ENCODE measurements at regions not wholly inside any gene's neighbourhood (a gene's known extent, or its start where the extent isn't known, plus 50 kb on each side); places are given as distances from the start of the nearest gene placed in this dataset.
"Not testable (repeated sequence)": the region's sequence is repeated elsewhere in the genome, so short reads cannot be mapped to it uniquely, and the experiment has no call there.

- no peaks in the 10 kb centered on the region for H3K9me3 ChIP-seq (ENCODE audit: control insufficient read depth in 2 of 2, insufficient read depth in 1 of 2, low read depth in 1 of 2, low read length in 1 of 2)
- FAIRE-seq (no peak), DNase-seq (no peak)
- 88 to 94% (median 93%) methylated on average over 2 of the region's 2 CpGs for WGBS, 3 donors
- H3K4me1 ChIP-seq (ENCODE audit: control insufficient read depth in 3 of 3, insufficient read depth in 2 of 3, low read depth in 1 of 3, low read length in 2 of 3), result no peaks in the 10 kb centered on the region
- H3K36me3 ChIP-seq (ENCODE audit: control insufficient read depth in 3 of 3, insufficient read depth in 2 of 3, low read depth in 1 of 3, low read length in 3 of 3), result no peaks in the 10 kb centered on the region
- no peak overlapping the region for H3K4me3 ChIP-seq (ENCODE audit: low read depth in 1 of 3, low read length in 3 of 3)
- no peak overlapping the region for H3K27ac ChIP-seq (ENCODE audit: low read depth in 1 of 3, low read length in 2 of 3)
- no peaks in the 10 kb centered on the region for H3K27me3 ChIP-seq (ENCODE audit: control insufficient read depth in 3 of 3, insufficient read depth in 3 of 3, low read length in 3 of 3)
Observed at GRCh38 chr18:30858560-30858959, 184.0 kb downstream of the DSC3 start.

- Histone ChIP-seq H3K27me3 (ENCODE audit: control insufficient read depth in 3 of 3, insufficient read depth in 3 of 3, low read length in 3 of 3) (no peaks in the 10 kb centered on the region), H3K36me3 (ENCODE audit: control insufficient read depth in 3 of 3, insufficient read depth in 2 of 3, low read depth in 1 of 3, low read length in 3 of 3) (no peaks in the 10 kb centered on the region), H3K9me3 (ENCODE audit: control insufficient read depth in 2 of 2, insufficient read depth in 1 of 2, low read depth in 1 of 2, low read length in 1 of 2) (no peaks in the 10 kb centered on the region), H3K4me1 (ENCODE audit: control insufficient read depth in 3 of 3, insufficient read depth in 2 of 3, low read depth in 1 of 3, low read length in 2 of 3) (no peaks in the 10 kb centered on the region), H3K27ac (ENCODE audit: low read depth in 1 of 3, low read length in 2 of 3) (no peak overlapping the region), H3K4me3 (ENCODE audit: low read depth in 1 of 3, low read length in 3 of 3) (no peak overlapping the region)
- DNase-seq, result no peak
- no peak for FAIRE-seq
- WGBS, 3 donors, result 77 to 88% (median 86%) methylated on average over 2 of the region's 2 CpGs
Observed at GRCh38 chr18:30855762-30856161, 186.8 kb downstream of the DSC3 start.

GRCh38 chr18:30852980-30853379 lies 189.6 kb downstream of the DSC3 start:
- DNase-seq (no peak), FAIRE-seq (no peak)
- H3K4me3 ChIP-seq (ENCODE audit: low read depth in 1 of 3, low read length in 3 of 3), result no peak overlapping the region
- H3K27me3 ChIP-seq (ENCODE audit: control insufficient read depth in 3 of 3, insufficient read depth in 3 of 3, low read length in 3 of 3), result no peaks in the 10 kb centered on the region
- H3K36me3 ChIP-seq (ENCODE audit: control insufficient read depth in 3 of 3, insufficient read depth in 2 of 3, low read depth in 1 of 3, low read length in 3 of 3), result no peaks in the 10 kb centered on the region
- H3K9me3 ChIP-seq (ENCODE audit: control insufficient read depth in 2 of 2, insufficient read depth in 1 of 2, low read depth in 1 of 2, low read length in 1 of 2), result peaks cover 0 to 5% of the 10 kb centered on the region in 2 donors
- no peaks in the 10 kb centered on the region for H3K4me1 ChIP-seq (ENCODE audit: control insufficient read depth in 3 of 3, insufficient read depth in 2 of 3, low read depth in 1 of 3, low read length in 2 of 3)
- H3K27ac ChIP-seq (ENCODE audit: low read depth in 1 of 3, low read length in 2 of 3), result no peak overlapping the region

DNA sequence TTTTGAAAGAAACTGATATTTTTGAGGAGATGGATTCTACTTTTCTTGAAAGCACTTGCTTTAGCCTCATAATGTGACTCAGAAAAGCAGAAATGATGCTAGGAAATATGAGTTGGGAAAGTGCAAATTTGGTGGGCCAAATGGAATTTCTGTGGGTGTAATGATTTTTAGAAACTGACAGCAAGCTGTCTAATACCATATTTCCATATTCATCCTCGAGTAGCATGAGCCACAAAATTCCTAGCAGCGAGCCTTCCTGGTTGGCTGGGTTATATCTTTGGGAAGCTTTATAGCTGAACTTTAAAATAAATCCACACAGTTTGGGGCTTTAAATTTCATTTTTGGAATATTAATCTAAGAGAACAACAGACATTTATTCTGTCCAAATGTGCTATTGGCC lies 190.0 kb downstream of the DSC3 start:
- Histone ChIP-seq H3K27ac (ENCODE audit: low read depth in 1 of 3, low read length in 2 of 3) (no peak overlapping the region), H3K9me3 (ENCODE audit: control insufficient read depth in 2 of 2, insufficient read depth in 1 of 2, low read depth in 1 of 2, low read length in 1 of 2) (peaks cover 0 to 5% of the 10 kb centered on the region in 2 donors), H3K27me3 (ENCODE audit: control insufficient read depth in 3 of 3, insufficient read depth in 3 of 3, low read length in 3 of 3) (no peaks in the 10 kb centered on the region), H3K36me3 (ENCODE audit: control insufficient read depth in 3 of 3, insufficient read depth in 2 of 3, low read depth in 1 of 3, low read length in 3 of 3) (no peaks in the 10 kb centered on the region), H3K4me3 (ENCODE audit: low read depth in 1 of 3, low read length in 3 of 3) (no peak overlapping the region), H3K4me1 (ENCODE audit: control insufficient read depth in 3 of 3, insufficient read depth in 2 of 3, low read depth in 1 of 3, low read length in 2 of 3) (no peaks in the 10 kb centered on the region)
- WGBS, 3 donors, result 57 to 76% (median 61%) methylated on average over 2 of the region's 2 CpGs
- FAIRE-seq (no peak), DNase-seq (no peak)

DNA sequence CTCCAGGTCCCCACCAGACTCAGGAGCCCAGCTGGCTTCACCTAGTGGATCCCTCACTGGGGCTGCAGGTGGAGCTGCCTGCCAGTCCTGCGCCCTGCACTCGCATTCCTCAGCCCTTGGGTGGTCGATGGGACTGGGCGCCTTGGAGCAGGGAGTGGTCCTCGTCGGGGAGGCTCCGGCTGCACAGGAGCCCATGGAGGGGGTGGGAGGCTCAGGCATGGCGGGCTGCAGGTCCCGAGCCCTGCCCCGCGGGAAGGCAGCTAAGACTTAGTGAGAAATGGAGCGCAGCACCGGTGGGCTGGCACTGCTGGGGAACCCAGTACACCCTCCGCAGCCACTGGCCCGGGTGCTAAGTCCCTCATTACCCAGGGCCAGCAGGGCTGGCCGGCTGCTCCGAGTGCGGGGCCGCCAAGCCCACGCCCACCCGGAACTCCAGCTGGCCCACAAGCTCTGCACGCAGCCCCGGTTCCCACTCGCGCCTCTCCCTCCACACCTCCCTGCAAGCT lies 203.4 kb downstream of the DSC3 start:
- not testable (repeated sequence) for H3K9me3 ChIP-seq (ENCODE audit: control insufficient read depth in 2 of 2, insufficient read depth in 1 of 2, low read depth in 1 of 2, low read length in 1 of 2); H3K36me3 ChIP-seq (ENCODE audit: control insufficient read depth in 3 of 3, insufficient read depth in 2 of 3, low read depth in 1 of 3, low read length in 3 of 3); H3K4me1 ChIP-seq (ENCODE audit: control insufficient read depth in 3 of 3, insufficient read depth in 2 of 3, low read depth in 1 of 3, low read length in 2 of 3); FAIRE-seq; H3K27me3 ChIP-seq (ENCODE audit: control insufficient read depth in 3 of 3, insufficient read depth in 3 of 3, low read length in 3 of 3); H3K27ac ChIP-seq (ENCODE audit: low read depth in 1 of 3, low read length in 2 of 3); H3K4me3 ChIP-seq (ENCODE audit: low read depth in 1 of 3, low read length in 3 of 3); DNase-seq
- 94 to 98% (median 98%) methylated on average over 19 to 25 of the region's 25 CpGs for WGBS, 3 donors

DNA sequence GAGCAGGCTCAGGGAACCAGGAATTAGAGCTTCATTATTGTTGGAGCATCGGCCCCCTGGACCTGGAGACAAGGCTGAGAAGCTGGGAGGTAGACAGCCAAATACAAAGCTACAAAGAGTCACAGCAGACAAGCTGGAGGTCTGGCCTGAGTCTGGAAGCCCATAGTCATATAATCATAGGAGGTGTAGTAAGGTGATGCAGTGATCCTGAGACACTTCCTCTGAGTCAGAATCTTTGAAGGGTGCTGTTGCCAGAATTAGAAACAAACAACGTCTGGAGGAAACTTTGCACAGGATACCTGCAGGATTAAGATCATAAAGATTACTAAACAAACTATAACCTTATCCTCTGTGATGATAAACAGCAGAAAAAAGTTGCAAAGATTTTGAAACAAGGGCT lies 213.8 kb downstream of the DSC3 start:
- Histone ChIP-seq H3K36me3 (ENCODE audit: control insufficient read depth in 3 of 3, insufficient read depth in 2 of 3, low read depth in 1 of 3, low read length in 3 of 3) (no peaks in the 10 kb centered on the region), H3K4me1 (ENCODE audit: control insufficient read depth in 3 of 3, insufficient read depth in 2 of 3, low read depth in 1 of 3, low read length in 2 of 3) (no peaks in the 10 kb centered on the region), H3K27me3 (ENCODE audit: control insufficient read depth in 3 of 3, insufficient read depth in 3 of 3, low read length in 3 of 3) (no peaks in the 10 kb centered on the region), H3K27ac (ENCODE audit: low read depth in 1 of 3, low read length in 2 of 3) (no peak overlapping the region), H3K9me3 (ENCODE audit: control insufficient read depth in 2 of 2, insufficient read depth in 1 of 2, low read depth in 1 of 2, low read length in 1 of 2) (no peaks in the 10 kb centered on the region), H3K4me3 (ENCODE audit: low read depth in 1 of 3, low read length in 3 of 3) (no peak overlapping the region)
- 37 to 50% (median 38%) methylated on average over 2 of the region's 2 CpGs for WGBS, 3 donors
- DNase-seq (no peak), FAIRE-seq (no peak)

DNA sequence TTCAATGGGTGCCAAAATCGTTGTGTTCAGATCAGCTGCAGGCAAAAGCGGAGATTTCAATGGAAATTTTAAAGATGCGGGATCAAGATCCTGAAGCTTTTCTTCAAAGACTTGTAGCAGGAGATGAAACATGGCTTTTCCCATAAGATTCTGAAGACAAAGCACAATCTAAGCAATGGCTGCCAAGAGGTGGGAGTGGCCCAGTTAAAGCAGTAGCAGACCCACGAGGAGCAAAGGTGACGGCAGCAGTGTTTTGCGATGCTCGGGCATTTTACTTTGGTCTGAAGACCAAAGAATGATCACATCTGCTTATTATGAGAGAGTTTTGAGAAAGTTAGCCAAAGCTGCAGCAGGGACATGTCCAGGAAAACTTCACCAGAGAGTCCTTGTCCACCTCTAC lies 222.9 kb downstream of the DSC3 start:
- Histone ChIP-seq H3K27me3 (ENCODE audit: control insufficient read depth in 3 of 3, insufficient read depth in 3 of 3, low read length in 3 of 3) (no peaks in the 10 kb centered on the region), H3K4me1 (ENCODE audit: control insufficient read depth in 3 of 3, insufficient read depth in 2 of 3, low read depth in 1 of 3, low read length in 2 of 3) (no peaks in the 10 kb centered on the region), H3K4me3 (ENCODE audit: low read depth in 1 of 3, low read length in 3 of 3) (no peak overlapping the region), H3K9me3 (ENCODE audit: control insufficient read depth in 2 of 2, insufficient read depth in 1 of 2, low read depth in 1 of 2, low read length in 1 of 2) (peaks cover 0 to 3% of the 10 kb centered on the region in 2 donors), H3K27ac (ENCODE audit: low read depth in 1 of 3, low read length in 2 of 3) (no peak overlapping the region), H3K36me3 (ENCODE audit: control insufficient read depth in 3 of 3, insufficient read depth in 2 of 3, low read depth in 1 of 3, low read length in 3 of 3) (no peaks in the 10 kb centered on the region)
- WGBS, 3 donors, result 75 to 90% (median 82%) methylated on average over 7 of the region's 7 CpGs
- DNase-seq (no peak), FAIRE-seq (no peak)

DNA sequence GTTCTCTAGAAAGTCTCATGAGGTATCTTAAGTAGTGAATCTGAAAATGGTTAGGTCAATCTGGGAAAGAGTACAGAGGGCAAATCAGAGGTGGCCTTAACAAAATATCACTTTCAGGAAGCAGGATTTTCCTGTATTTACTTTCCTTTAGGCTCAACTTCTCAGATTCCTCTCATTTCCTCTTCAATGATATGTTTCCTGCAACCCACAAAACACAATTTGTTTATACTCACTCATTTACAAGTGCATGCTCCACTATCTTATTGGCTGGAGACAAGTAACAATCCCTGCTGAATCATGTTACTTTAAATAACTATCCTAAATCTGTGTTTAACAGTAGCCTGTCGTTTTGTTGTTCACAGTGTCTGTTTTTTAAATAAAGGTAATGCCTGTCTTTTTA lies 228.1 kb downstream of the DSC3 start:
- Histone ChIP-seq H3K27me3 (ENCODE audit: control insufficient read depth in 3 of 3, insufficient read depth in 3 of 3, low read length in 3 of 3) (no peaks in the 10 kb centered on the region), H3K36me3 (ENCODE audit: control insufficient read depth in 3 of 3, insufficient read depth in 2 of 3, low read depth in 1 of 3, low read length in 3 of 3) (no peaks in the 10 kb centered on the region), H3K9me3 (ENCODE audit: control insufficient read depth in 2 of 2, insufficient read depth in 1 of 2, low read depth in 1 of 2, low read length in 1 of 2) (peaks cover 0 to 3% of the 10 kb centered on the region in 2 donors), H3K27ac (ENCODE audit: low read depth in 1 of 3, low read length in 2 of 3) (no peak overlapping the region), H3K4me1 (ENCODE audit: control insufficient read depth in 3 of 3, insufficient read depth in 2 of 3, low read depth in 1 of 3, low read length in 2 of 3) (no peaks in the 10 kb centered on the region), H3K4me3 (ENCODE audit: low read depth in 1 of 3, low read length in 3 of 3) (no peak overlapping the region)
- no peak for DNase-seq
- no peak for FAIRE-seq
- 31 to 60% (median 59%) methylated on average over 1 of the region's 1 CpG for WGBS, 3 donors

DNA sequence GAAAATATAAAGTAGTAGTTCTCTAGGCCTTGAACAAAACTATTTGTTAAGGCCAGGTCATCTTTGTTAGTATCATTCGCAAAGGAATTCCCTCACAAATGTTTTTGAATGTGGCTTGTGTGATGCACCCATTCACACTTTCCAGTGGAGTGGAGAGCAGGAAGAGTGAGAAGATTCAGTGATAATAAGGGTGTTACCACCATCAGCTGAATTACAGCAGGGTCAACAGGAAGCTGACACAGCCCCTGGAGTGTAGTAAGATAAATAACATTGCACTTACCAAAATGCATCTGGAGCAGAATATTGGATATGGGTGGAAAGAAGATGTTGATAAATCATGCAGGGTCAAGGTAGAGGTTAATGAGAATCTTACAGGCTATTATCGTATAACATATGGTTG lies 231.0 kb downstream of the DSC3 start:
- Histone ChIP-seq H3K9me3 (ENCODE audit: control insufficient read depth in 2 of 2, insufficient read depth in 1 of 2, low read depth in 1 of 2, low read length in 1 of 2) (peaks cover 0 to 3% of the 10 kb centered on the region in 2 donors), H3K27me3 (ENCODE audit: control insufficient read depth in 3 of 3, insufficient read depth in 3 of 3, low read length in 3 of 3) (no peaks in the 10 kb centered on the region), H3K4me1 (ENCODE audit: control insufficient read depth in 3 of 3, insufficient read depth in 2 of 3, low read depth in 1 of 3, low read length in 2 of 3) (no peaks in the 10 kb centered on the region), H3K4me3 (ENCODE audit: low read depth in 1 of 3, low read length in 3 of 3) (no peak overlapping the region), H3K36me3 (ENCODE audit: control insufficient read depth in 3 of 3, insufficient read depth in 2 of 3, low read depth in 1 of 3, low read length in 3 of 3) (no peaks in the 10 kb centered on the region), H3K27ac (ENCODE audit: low read depth in 1 of 3, low read length in 2 of 3) (no peak overlapping the region)
- FAIRE-seq (no peak), DNase-seq (no peak)
- 78 to 92% (median 78%) methylated on average over 2 of the region's 2 CpGs for WGBS, 3 donors

Measured in small intestine (tissue), 7 donors.